HUES6 (cell line): ENCODE measurements at regions not wholly inside any gene's neighbourhood (a gene's known extent, or its start where the extent isn't known, plus 50 kb on each side); places are given as distances from the start of the nearest gene placed in this dataset.

ENCODE experiments used
- H3K27ac ChIP-seq: 2 replicates; pipeline ENCODE4 v1.7.0; 2013; ENCODE audit warnings: low read depth, mild to moderate bottlenecking, low read length, inconsistent platforms
- H3K27me3 ChIP-seq: 2 replicates; pipeline ENCODE4 v1.6.1; 2013; ENCODE audit warnings: low read length; ENCODE audit not compliant: control insufficient read depth, insufficient read depth
- H3K36me3 ChIP-seq: 2 replicates; pipeline ENCODE4 v1.6.1; 2013; ENCODE audit warnings: low read length; ENCODE audit not compliant: control insufficient read depth, insufficient read depth
- H3K4me1 ChIP-seq: 2 replicates; pipeline ENCODE4 v1.6.1; 2013; ENCODE audit warnings: low read length; ENCODE audit not compliant: control insufficient read depth, insufficient read depth
- H3K4me3 ChIP-seq: 2 replicates; pipeline ENCODE4 v1.5.1; 2013; ENCODE audit warnings: low read depth, low read length
- H3K9ac ChIP-seq: one replicate; pipeline ENCODE4 v1.6.1; 2013; ENCODE audit warnings: mild to moderate bottlenecking, low read length
- H3K9me3 ChIP-seq: 2 replicates; pipeline ENCODE4 v1.6.1; 2013; ENCODE audit warnings: low read depth, low read length; ENCODE audit not compliant: control insufficient read depth, insufficient read depth

DNA sequence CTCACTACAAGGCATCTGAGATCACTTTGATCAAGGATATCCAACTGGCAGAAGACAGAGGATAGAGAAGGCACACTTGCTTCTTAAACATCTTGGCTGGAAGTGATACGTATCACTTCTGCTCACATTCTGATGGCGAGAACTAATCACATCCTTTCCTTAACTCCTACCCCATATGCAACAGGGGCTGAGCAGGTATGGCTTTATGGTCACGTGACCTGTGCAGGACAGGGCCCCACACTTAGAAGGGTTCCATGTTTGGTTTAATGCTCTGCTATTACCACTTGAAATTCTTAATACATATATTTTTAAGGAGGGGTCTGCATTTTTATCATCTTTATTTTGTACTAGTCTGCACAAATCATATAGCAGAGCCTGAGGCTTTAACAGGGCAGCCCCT is 177.3 kb downstream of the SLC15A5 start:
- H3K4me3 ChIP-seq, result no peak overlapping the region
- no peaks in the 10 kb centered on the region for H3K36me3 ChIP-seq
- peaks cover 8% of the 10 kb centered on the region; the same call in 1 of the 2 replicates for H3K9me3 ChIP-seq
- H3K27me3 ChIP-seq, result no peaks in the 10 kb centered on the region
- no peak overlapping the region for H3K27ac ChIP-seq
- no peak overlapping the region for H3K9ac ChIP-seq
- no peaks in the 10 kb centered on the region for H3K4me1 ChIP-seq

DNA sequence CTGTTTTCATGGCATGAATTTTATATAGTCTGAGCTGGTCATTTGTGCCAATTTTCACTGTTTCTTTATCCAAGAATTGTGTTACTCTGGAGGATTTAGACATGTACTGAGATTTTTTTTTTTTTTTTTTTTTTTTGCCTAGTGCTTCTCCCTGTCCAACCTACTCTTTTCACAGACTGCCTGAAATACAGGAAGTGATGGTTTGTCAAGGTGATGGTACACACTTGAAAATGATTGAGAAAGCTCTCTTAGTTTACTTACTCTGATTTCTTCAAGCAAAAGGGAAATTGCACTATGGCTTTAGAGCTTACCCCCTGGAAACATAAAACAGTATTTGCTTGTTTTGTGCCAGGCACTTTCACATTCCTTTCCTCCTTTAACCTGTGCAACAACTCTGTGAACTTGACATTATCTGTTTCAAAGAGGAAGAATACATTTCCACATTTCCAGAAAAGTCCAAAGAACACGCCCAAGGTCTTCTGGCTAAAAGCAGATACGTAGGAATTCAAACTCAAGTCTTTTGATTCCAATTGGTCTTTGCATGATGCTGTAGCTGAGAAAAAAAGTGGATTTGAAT is 181.1 kb downstream of the SLC15A5 start:
- Histone ChIP-seq H3K4me1 (no peaks in the 10 kb centered on the region), H3K9ac (no peak overlapping the region), H3K27ac (no peak overlapping the region), H3K27me3 (no peaks in the 10 kb centered on the region), H3K4me3 (no peak overlapping the region), H3K9me3 (peaks cover 12% of the 10 kb centered on the region), H3K36me3 (no peaks in the 10 kb centered on the region)

DNA sequence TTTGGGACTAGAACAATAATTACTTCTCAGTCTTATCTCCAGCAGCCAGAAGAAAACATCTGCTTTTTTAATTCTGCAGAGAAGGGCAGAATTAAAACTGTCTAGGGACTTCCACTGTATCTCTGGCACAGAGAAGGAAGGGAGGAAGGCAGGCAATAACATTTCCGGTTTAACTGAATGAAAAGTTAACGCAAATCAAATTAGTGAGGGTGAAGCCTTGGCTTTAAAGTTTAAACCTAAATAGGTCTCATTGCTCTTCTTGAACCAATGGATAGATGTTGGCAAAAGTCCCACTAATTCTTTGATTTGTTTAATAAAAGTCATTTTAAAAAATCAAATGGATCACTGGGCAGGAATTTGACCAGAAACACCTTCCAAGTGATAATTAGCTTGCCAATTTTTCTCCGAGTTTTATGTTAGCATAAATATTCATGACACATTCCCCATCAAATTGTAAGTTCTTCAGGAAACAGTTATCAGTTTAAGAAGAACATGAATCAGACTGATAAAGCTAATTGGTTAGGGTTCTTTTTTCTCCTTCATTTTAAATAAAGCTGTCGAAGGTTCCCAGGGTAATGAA is 181.9 kb downstream of the SLC15A5 start:
- no peaks in the 10 kb centered on the region for H3K4me1 ChIP-seq
- H3K27me3 ChIP-seq, result no peaks in the 10 kb centered on the region
- no peak overlapping the region for H3K4me3 ChIP-seq
- no peak overlapping the region for H3K27ac ChIP-seq
- no peak overlapping the region for H3K9ac ChIP-seq
- no peaks in the 10 kb centered on the region for H3K36me3 ChIP-seq
- H3K9me3 ChIP-seq, result peaks cover 15% of the 10 kb centered on the region

DNA sequence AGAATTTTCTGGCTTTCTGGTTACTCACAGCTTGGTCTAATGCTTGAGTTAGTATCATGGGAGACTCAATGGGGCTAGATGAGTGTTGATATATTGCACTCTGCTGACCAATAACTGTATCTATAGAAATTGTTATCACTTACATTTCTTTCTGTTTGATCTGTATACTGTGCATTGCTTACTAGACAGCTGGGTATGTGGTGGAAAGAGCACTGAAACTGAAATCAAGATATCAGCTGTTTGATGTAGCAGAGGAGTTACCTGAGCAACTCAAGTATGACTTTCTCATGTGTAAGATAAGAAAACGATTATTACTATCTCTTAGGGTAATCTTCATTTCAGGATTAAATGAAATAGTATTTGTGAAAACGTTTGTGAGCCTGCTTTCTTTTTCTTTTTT is 183.0 kb downstream of the SLC15A5 start:
- H3K27me3 ChIP-seq, result no peaks in the 10 kb centered on the region
- no peak overlapping the region for H3K4me3 ChIP-seq
- H3K36me3 ChIP-seq, result no peaks in the 10 kb centered on the region
- H3K27ac ChIP-seq, result no peak overlapping the region
- no peak overlapping the region for H3K9ac ChIP-seq
- H3K4me1 ChIP-seq, result no peaks in the 10 kb centered on the region
- H3K9me3 ChIP-seq, result peaks cover 15% of the 10 kb centered on the region

DNA sequence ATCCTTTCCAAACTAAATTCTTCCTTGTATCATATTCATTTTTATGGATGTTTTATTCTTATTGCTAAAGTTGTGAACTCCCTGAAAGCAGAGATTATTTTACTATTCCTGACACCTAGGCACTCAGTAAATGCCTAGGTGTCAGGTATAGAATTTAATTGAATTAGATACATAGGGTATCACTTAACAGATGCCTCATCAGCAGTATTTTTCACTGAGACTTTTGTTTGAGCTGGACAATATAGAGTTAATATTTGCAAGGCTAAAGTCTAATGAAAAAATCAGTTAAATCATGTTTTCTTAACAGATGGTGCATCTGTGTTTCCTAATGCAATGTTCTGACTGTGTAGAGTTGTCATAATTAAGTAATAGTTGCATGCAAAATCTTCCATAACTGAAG is 182.7 kb downstream of the DERA start:
- Histone ChIP-seq H3K27me3 (no peaks in the 10 kb centered on the region), H3K4me3 (no peak overlapping the region), H3K4me1 (no peaks in the 10 kb centered on the region), H3K27ac (no peak overlapping the region), H3K36me3 (no peaks in the 10 kb centered on the region), H3K9ac (no peak overlapping the region), H3K9me3 (peaks cover 15% of the 10 kb centered on the region)

DNA sequence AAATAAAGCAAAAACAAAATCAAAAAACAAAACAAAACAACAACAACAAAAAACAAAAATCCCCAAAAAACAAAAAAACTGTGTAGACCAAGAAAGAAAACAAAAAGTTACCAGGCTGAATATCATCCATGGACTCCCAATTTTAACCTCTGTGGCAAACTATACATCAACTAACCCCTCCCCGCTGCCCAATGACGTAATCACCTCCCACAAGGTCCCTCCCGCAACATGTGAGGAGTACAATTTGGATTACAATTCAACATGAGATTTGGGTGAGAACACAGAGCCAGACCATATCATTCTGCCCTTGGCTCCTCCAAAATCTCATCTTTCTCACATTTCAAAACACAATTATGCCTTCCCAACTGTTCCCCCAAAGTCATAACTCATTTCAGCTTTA is 179.8 kb downstream of the DERA start:
- Histone ChIP-seq H3K9me3 (peaks cover 15% of the 10 kb centered on the region), H3K36me3 (no peaks in the 10 kb centered on the region), H3K27ac (no peak overlapping the region), H3K4me3 (no peak overlapping the region), H3K27me3 (no peaks in the 10 kb centered on the region), H3K4me1 (peaks cover 6% of the 10 kb centered on the region), H3K9ac (no peak overlapping the region)

DNA sequence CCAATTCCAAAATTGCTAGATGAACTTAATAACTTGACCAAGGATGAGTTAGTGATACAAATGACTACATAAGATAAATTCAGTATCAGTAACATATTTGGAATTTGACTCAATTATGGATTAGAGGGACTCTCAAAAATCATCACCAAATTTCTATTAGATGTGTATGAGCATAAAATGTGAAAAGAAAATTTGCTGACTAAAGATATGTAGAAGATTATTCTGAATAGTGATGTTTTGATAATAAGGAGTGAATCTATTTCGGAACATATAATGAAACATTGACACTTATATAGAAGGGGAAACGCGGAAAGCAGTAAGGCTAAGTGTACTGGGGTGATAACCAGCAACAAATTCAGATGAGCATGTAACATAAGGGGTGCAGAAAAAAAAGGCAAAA is 177.3 kb downstream of the DERA start:
- Histone ChIP-seq H3K27ac (no peak overlapping the region), H3K4me3 (no peak overlapping the region), H3K27me3 (no peaks in the 10 kb centered on the region), H3K36me3 (no peaks in the 10 kb centered on the region), H3K9ac (no peak overlapping the region), H3K9me3 (peaks cover 15% of the 10 kb centered on the region), H3K4me1 (peaks cover 16% of the 10 kb centered on the region)
